ENCODE measurements at regions not wholly inside any gene's neighbourhood (a gene's known extent, or its start where the extent isn't known, plus 50 kb on each side); places are given as distances from the start of the nearest gene placed in this dataset.

DNA sequence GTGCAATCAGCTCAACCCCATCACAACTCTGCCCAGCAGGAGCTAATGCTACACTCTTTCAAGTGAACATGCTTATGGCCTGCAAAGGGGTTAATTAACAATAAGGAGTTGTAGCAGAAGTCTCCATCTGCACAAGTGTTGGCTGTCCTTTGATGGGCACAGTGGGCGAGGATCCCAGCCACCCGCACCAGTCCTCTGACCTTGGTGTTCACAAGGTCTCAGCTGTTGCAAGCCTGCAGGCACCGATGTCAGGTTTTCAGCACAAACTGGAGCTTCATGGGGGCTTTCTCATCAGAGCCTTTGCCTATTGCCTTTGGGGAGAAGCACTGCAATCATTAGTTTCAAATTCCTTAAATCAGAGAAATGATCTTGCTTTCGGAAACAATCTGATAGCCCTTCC, 60.9 kb upstream of the TMEM178A start (continued):
- no peak for TF ChIP-seq NONO (IDR thresholded peaks at IDR 0.05)
- no peak for TF ChIP-seq NONO (CRISPR knock-in tag; conservative IDR thresholded peaks at IDR 0.05)

- intact Hi-C loops (cut with micrococcal nuclease; ENCODE audit: unreplicated experiment) = no loop called here
- Histone ChIP-seq H3K4me3 (replicated peaks in 1 of 3; ENCODE audit: insufficient read depth in 1 of 3, low read depth in 2 of 3, low read length in 3 of 3) (no peak overlapping the region), H4K20me1 (ENCODE audit: insufficient read depth, low read length) (no peaks in the 10 kb centered on the region), H3K9me3 (ENCODE audit: low read length) (no peaks in the 10 kb centered on the region), H2AFZ (ENCODE audit: low read length) (no peak overlapping the region), H3K27ac (ENCODE audit: extremely low read length, insufficient read depth, low read length) (no peak overlapping the region), H3K4me1 (ENCODE audit: insufficient read depth, low read length) (peaks cover 27% of the 10 kb centered on the region), H3K9ac (ENCODE audit: insufficient read depth, low read depth, low read length) (no peak overlapping the region), H3K27me3 (ENCODE audit: control insufficient read depth in 1 of 2, insufficient read depth in 2 of 2, low read length in 2 of 2) (no peaks in the 10 kb centered on the region), H3K79me2 (ENCODE audit: insufficient read depth, low read length) (no peaks in the 10 kb centered on the region), H3K36me3 (replicated peaks in 1 of 2; ENCODE audit: control insufficient read depth in 1 of 2, insufficient read depth in 2 of 2, low read length in 2 of 2) (no peaks in the 10 kb centered on the region), H3K4me2 (ENCODE audit: low read depth, low read length) (no peak overlapping the region)
- no peak for ATAC-seq
- DNase-seq (ENCODE audit: low spot score) = no peak
- no peak for TF ChIP-seq ZNF776 (CRISPR knock-in tag; IDR thresholded peaks at IDR 0.05)
- TF ChIP-seq ZNF512 (CRISPR knock-in tag; IDR thresholded peaks at IDR 0.05) = no peak
- no peak for TF ChIP-seq RXRA (CRISPR knock-in tag; IDR thresholded peaks at IDR 0.05)
- TF ChIP-seq KDM6A (CRISPR knock-in tag; IDR thresholded peaks at IDR 0.05; ENCODE audit: low read depth) = no peak
- TF ChIP-seq TFDP1 (CRISPR knock-in tag; IDR thresholded peaks at IDR 0.05; ENCODE audit: borderline replicate concordance) = no peak
- no peak for TF ChIP-seq FOSL1 (CRISPR knock-in tag; IDR thresholded peaks at IDR 0.05; ENCODE audit: borderline replicate concordance)
- no peak for TF ChIP-seq CHCHD3 (CRISPR knock-in tag; IDR thresholded peaks at IDR 0.05)
- no peak for TF ChIP-seq ZNF333 (CRISPR knock-in tag; IDR thresholded peaks at IDR 0.05; ENCODE audit: borderline replicate concordance)
- TF ChIP-seq ZNF83 (CRISPR knock-in tag; IDR thresholded peaks at IDR 0.05; ENCODE audit: borderline replicate concordance) = no peak
- TF ChIP-seq MNT (IDR thresholded peaks at IDR 0.05) = no peak
- TF ChIP-seq ZNF17 (CRISPR knock-in tag; IDR thresholded peaks at IDR 0.05) = no peak
- TF ChIP-seq NFIC (IDR thresholded peaks at IDR 0.05; ENCODE audit: low read length) = no peak
- TF ChIP-seq HNRNPLL (IDR thresholded peaks at IDR 0.05; ENCODE audit: low read depth, low read length, poor library complexity, severe bottlenecking) = no peak
- no peak for TF ChIP-seq ZBTB7B (CRISPR knock-in tag; IDR thresholded peaks at IDR 0.05)
- ChIA-PET CTCF (ENCODE audit: low intra/inter-chr PET ratio, low total read pairs) (no interaction called here), POLR2A (no interaction called here)
- in situ Hi-C loops (cut with HindIII; ENCODE audit: extremely low pct_ligation_motif_present, low pct_unique_long_range_greater_than_20kb) = no loop called here
- 18% methylated on average over 4 of the region's 4 CpGs for WGBS (ENCODE audit: low lambda C conversion rate)
- no peak for FAIRE-seq
- no TSS peak for BruUV-seq (replicated peaks)
Observed at GRCh38 chr2:39606585-39606984, 59.1 kb upstream of the TMEM178A start.
